Breast epithelium (tissue), 4 donors: ENCODE measurements at regions not wholly inside any gene's neighbourhood (a gene's known extent, or its start where the extent isn't known, plus 50 kb on each side); places are given as distances from the start of the nearest gene placed in this dataset.

ENCODE experiments used
- DNase-seq, 2 donors: peaks; one replicate each; pipeline ENCODE4 v3.0.0-alpha.2; 2019; ENCODE audit warnings: low spot score in 2 of 2
- H3K27ac ChIP-seq, 2 donors: fragments of 200-600 bp; sonication (generic) in 1 of 2; one replicate each; pipeline ENCODE4 v1.5.1; 2016 to 2019; ENCODE audit warnings: mild to moderate bottlenecking in 1 of 2
- H3K27me3 ChIP-seq, 2 donors: fragments of 200-600 bp; sonication (generic) in 1 of 2; one replicate each; pipeline versions ENCODE4 v1.5.1 to v1.6.0; 2017 to 2019; ENCODE audit warnings: control low read depth in 1 of 2, mild to moderate bottlenecking in 1 of 2
- H3K36me3 ChIP-seq: fragments of 200-600 bp; one replicate; pipeline ENCODE4 v1.5.1; 2019
- H3K4me1 ChIP-seq, 2 donors: fragments of 200-600 bp; sonication (generic); one replicate each; pipeline ENCODE4 v1.5.1; 2016 to 2019; ENCODE audit warnings: control low read depth in 1 of 2
- H3K4me3 ChIP-seq, 3 donors: fragments of 200-600 bp; sonication (generic); 1 replicate in 2 of 3; 2 replicates in 1 of 3; pipeline ENCODE4 v1.5.1; 2016 to 2019; ENCODE audit warnings: mild to moderate bottlenecking in 3 of 3, moderate library complexity in 2 of 3
- H3K9me3 ChIP-seq, 2 donors: fragments of 200-600 bp; sonication (generic) in 1 of 2; one replicate each; pipeline ENCODE4 v1.5.1; 2016 to 2019; ENCODE audit warnings: control low read depth in 1 of 2
- POLR2A ChIP-seq: fragments of 450-650 bp; IDR thresholded peaks from one replicate; pipeline ENCODE4 v1.6.1; 2016; ENCODE audit warnings: antibody characterized with exemption, mild to moderate bottlenecking, moderate library complexity
- POLR2AphosphoS5 ChIP-seq, 3 donors: sonication (generic); formaldehyde crosslinking; IDR thresholded peaks; one replicate each; pipeline ENCODE4 v1.6.1; 2017; ENCODE audit warnings: antibody characterized with exemption in 3 of 3
- intact Hi-C: fragments of 100-400 bp; cut with DNase I; formaldehyde crosslinking; loops from one replicate; pipeline ENCODE4 v1.15.1; 2023; ENCODE audit warnings: low total_unique reads
- TF ChIP-seq, protein P1 (sequence below), 3 donors: fragments of 450-650 bp; IDR thresholded peaks; one replicate each; pipeline ENCODE4 v1.5.1; 2016 to 2017; ENCODE audit warnings: antibody characterized with exemption in 3 of 3, mild to moderate bottlenecking in 3 of 3, moderate library complexity in 3 of 3

DNA sequence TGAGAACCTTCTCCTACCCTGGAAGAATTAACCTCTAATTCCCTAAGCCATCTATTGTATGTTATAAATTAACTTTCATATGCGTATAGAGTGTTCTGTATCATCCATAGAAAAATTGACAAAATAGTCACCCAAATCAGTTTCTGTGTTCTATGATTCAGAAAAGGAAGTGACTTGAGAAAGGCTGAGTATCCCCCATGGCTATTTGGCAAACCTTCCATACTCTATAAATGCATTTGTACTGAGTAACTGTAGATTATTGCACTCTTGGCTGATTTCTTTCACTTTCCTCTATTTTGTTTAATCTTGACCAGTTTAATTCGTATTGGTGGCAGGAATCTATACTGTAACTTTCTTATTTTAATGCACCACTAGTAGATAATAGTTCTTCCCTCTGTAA, 182.2 kb downstream of the HTR7 start:
- Histone ChIP-seq H3K27ac (no peak overlapping the region), H3K4me1 (no peaks in the 10 kb centered on the region), H3K4me3 (no peak overlapping the region), H3K36me3 (no peaks in the 10 kb centered on the region), H3K27me3 (no peaks in the 10 kb centered on the region), H3K9me3 (no peaks in the 10 kb centered on the region)
- TF ChIP-seq, protein P1, sequence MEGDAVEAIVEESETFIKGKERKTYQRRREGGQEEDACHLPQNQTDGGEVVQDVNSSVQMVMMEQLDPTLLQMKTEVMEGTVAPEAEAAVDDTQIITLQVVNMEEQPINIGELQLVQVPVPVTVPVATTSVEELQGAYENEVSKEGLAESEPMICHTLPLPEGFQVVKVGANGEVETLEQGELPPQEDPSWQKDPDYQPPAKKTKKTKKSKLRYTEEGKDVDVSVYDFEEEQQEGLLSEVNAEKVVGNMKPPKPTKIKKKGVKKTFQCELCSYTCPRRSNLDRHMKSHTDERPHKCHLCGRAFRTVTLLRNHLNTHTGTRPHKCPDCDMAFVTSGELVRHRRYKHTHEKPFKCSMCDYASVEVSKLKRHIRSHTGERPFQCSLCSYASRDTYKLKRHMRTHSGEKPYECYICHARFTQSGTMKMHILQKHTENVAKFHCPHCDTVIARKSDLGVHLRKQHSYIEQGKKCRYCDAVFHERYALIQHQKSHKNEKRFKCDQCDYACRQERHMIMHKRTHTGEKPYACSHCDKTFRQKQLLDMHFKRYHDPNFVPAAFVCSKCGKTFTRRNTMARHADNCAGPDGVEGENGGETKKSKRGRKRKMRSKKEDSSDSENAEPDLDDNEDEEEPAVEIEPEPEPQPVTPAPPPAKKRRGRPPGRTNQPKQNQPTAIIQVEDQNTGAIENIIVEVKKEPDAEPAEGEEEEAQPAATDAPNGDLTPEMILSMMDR (IDR thresholded peaks at IDR 0.05): no peak
- TF ChIP-seq POLR2A (no peak), POLR2AphosphoS5 (IDR thresholded peaks at IDR 0.05) (no peak)
- intact Hi-C loops: no loop called here
- DNase-seq: no peak
